Ectodermal cell (in vitro differentiated cells): ENCODE measurements at regions not wholly inside any gene's neighbourhood (a gene's known extent, or its start where the extent isn't known, plus 50 kb on each side); places are given as distances from the start of the nearest gene placed in this dataset.

Experiments used
- H3K27ac ChIP-seq: 2 replicates; pipeline ENCODE4 v1.7.0; 2013; ENCODE audit warnings: mild to moderate bottlenecking, low read depth, low read length; ENCODE audit not compliant: insufficient read depth, poor library complexity, severe bottlenecking
- H3K27me3 ChIP-seq: 2 replicates; pipeline ENCODE4 v1.7.0; 2013; ENCODE audit warnings: mild to moderate bottlenecking, low read length; ENCODE audit not compliant: insufficient read depth, control insufficient read depth, poor library complexity, severe bottlenecking
- H3K36me3 ChIP-seq: one replicate; pipeline ENCODE4 v1.7.0; 2013; ENCODE audit warnings: low read length; ENCODE audit not compliant: control insufficient read depth, insufficient read depth
- H3K4me1 ChIP-seq: one replicate; pipeline ENCODE4 v1.7.0; 2013; ENCODE audit warnings: low read length; ENCODE audit not compliant: control insufficient read depth, insufficient read depth
- H3K4me3 ChIP-seq: 2 replicates; pipeline ENCODE4 v1.7.0; 2013; ENCODE audit warnings: low read depth, low read length, control low read depth; ENCODE audit not compliant: insufficient read depth
- H3K9me3 ChIP-seq: 2 replicates; pipeline ENCODE4 v1.7.0; 2013; ENCODE audit warnings: mild to moderate bottlenecking, low read length, moderate library complexity; ENCODE audit not compliant: control insufficient read depth
- WGBS, 2 experiments: methylation state at CpG; one replicate each; pipeline ENCODE4 v1.1.7; 2013; ENCODE audit warnings: missing lambda C conversion rate in 2 of 2; 5-methylcytosine and 5-hydroxymethylcytosine counted together

- Histone ChIP-seq H3K4me3 (no peak overlapping the region), H3K9me3 (no peaks in the 10 kb centered on the region), H3K4me1 (no peaks in the 10 kb centered on the region), H3K27ac (no peak overlapping the region), H3K27me3 (no peaks in the 10 kb centered on the region), H3K36me3 (no peaks in the 10 kb centered on the region)
- WGBS, 2 experiments = 83 to 95% methylated on average over 3 of the region's 3 CpGs
Observed at GRCh38 chr4:178480105-178480504, 1037.9 kb upstream of the AGA start.

- Histone ChIP-seq H3K27me3 (no peaks in the 10 kb centered on the region), H3K9me3 (no peaks in the 10 kb centered on the region), H3K36me3 (no peaks in the 10 kb centered on the region), H3K4me3 (no peak overlapping the region), H3K4me1 (no peaks in the 10 kb centered on the region), H3K27ac (no peak overlapping the region)
Observed at GRCh38 chr4:178480881-178481280, 1038.6 kb upstream of the AGA start.

GRCh38 chr4:178481564-178481963 lies 1039.3 kb upstream of the AGA start:
- H3K36me3 ChIP-seq = no peaks in the 10 kb centered on the region
- no peaks in the 10 kb centered on the region for H3K9me3 ChIP-seq
- no peaks in the 10 kb centered on the region for H3K4me1 ChIP-seq
- 90% methylated on average over 3 of the region's 3 CpGs for WGBS, 2 experiments
- no peak overlapping the region for H3K4me3 ChIP-seq
- no peaks in the 10 kb centered on the region for H3K27me3 ChIP-seq
- no peak overlapping the region for H3K27ac ChIP-seq

- Histone ChIP-seq H3K9me3 (no peaks in the 10 kb centered on the region), H3K36me3 (no peaks in the 10 kb centered on the region), H3K27me3 (no peaks in the 10 kb centered on the region), H3K4me1 (no peaks in the 10 kb centered on the region), H3K4me3 (no peak overlapping the region), H3K27ac (no peak overlapping the region)
- WGBS, 2 experiments = 100% methylated on average over 2 of the region's 3 CpGs; no CpG with 5 or more reads in 1 of the 2 experiments
Observed at GRCh38 chr4:178523038-178523437, 1080.8 kb upstream of the AGA start.

- 85 to 100% methylated on average over 2 of the region's 3 CpGs for WGBS, 2 experiments
- H3K9me3 ChIP-seq = no peaks in the 10 kb centered on the region
- no peaks in the 10 kb centered on the region for H3K36me3 ChIP-seq
- H3K4me1 ChIP-seq = no peaks in the 10 kb centered on the region
- H3K27ac ChIP-seq = no peak overlapping the region
- H3K27me3 ChIP-seq = no peaks in the 10 kb centered on the region
- no peak overlapping the region for H3K4me3 ChIP-seq
Observed at GRCh38 chr4:178535939-178536579, 1093.8 kb upstream of the AGA start.

GRCh38 chr4:178553201-178553600 lies 1111.0 kb upstream of the AGA start:
- Histone ChIP-seq H3K27me3 (no peaks in the 10 kb centered on the region), H3K27ac (no peak overlapping the region), H3K9me3 (no peaks in the 10 kb centered on the region), H3K4me3 (no peak overlapping the region), H3K4me1 (no peaks in the 10 kb centered on the region), H3K36me3 (no peaks in the 10 kb centered on the region)
- 100% methylated on average over 1 of the region's 1 CpG; no CpG with 5 or more reads in 1 of the 2 experiments for WGBS, 2 experiments

GRCh38 chr4:178554352-178554751 lies 1112.1 kb upstream of the AGA start:
- Histone ChIP-seq H3K27me3 (no peaks in the 10 kb centered on the region), H3K4me1 (no peaks in the 10 kb centered on the region)
- 92 to 97% methylated on average over 1 of the region's 1 CpG for WGBS, 2 experiments

GRCh38 chr4:178556796-178557195 lies 1114.6 kb upstream of the AGA start:
- H3K4me1 ChIP-seq = no peaks in the 10 kb centered on the region
- H3K9me3 ChIP-seq = no peaks in the 10 kb centered on the region
- H3K4me3 ChIP-seq = no peak overlapping the region
- WGBS, 2 experiments = 86% methylated on average over 2 of the region's 2 CpGs; no CpG with 5 or more reads in 1 of the 2 experiments
- no peaks in the 10 kb centered on the region for H3K36me3 ChIP-seq
- no peak overlapping the region for H3K27ac ChIP-seq
- no peaks in the 10 kb centered on the region for H3K27me3 ChIP-seq

More at GRCh38 chr4:178554352-178554751, 1112.1 kb upstream of the AGA start:
- no peaks in the 10 kb centered on the region for H3K36me3 ChIP-seq
- no peak overlapping the region for H3K27ac ChIP-seq
- no peak overlapping the region for H3K4me3 ChIP-seq
- no peaks in the 10 kb centered on the region for H3K9me3 ChIP-seq

- Histone ChIP-seq H3K4me3 (no peak overlapping the region), H3K36me3 (no peaks in the 10 kb centered on the region), H3K27ac (no peak overlapping the region), H3K27me3 (no peaks in the 10 kb centered on the region), H3K4me1 (no peaks in the 10 kb centered on the region), H3K9me3 (no peaks in the 10 kb centered on the region)
- 86 to 88% methylated on average over 7 of the region's 7 CpGs for whole genome bisulfite sequencing, 2 experiments
Observed at GRCh38 chr4:178577933-178578332, 1135.7 kb upstream of the AGA start.

GRCh38 chr4:178595500-178596138 lies 1153.4 kb upstream of the AGA start:
- no peak overlapping the region for H3K27ac ChIP-seq
- H3K9me3 ChIP-seq = no peaks in the 10 kb centered on the region
- 72 to 73% methylated on average over 5 to 6 of the region's 6 CpGs for WGBS, 2 experiments
- H3K27me3 ChIP-seq = no peaks in the 10 kb centered on the region
- no peaks in the 10 kb centered on the region for H3K4me1 ChIP-seq
- no peak overlapping the region for H3K4me3 ChIP-seq
- H3K36me3 ChIP-seq = no peaks in the 10 kb centered on the region
